AG10803 (cell line): ENCODE measurements at regions not wholly inside any gene's neighbourhood (a gene's known extent, or its start where the extent isn't known, plus 50 kb on each side); places are given as distances from the start of the nearest gene placed in this dataset.

Source experiments
- DNase-seq: peaks from one replicate; pipeline ENCODE4 v3.0.0; 2010; ENCODE audit warnings: low read depth
- H3K4me3 ChIP-seq: 2 replicates; pipeline ENCODE4 v1.5.1; 2011; ENCODE audit warnings: mild to moderate bottlenecking, low read length, control low read depth
- CTCF ChIP-seq: conservative IDR thresholded peaks from 2 replicates; pipeline ENCODE4 v1.5.1; 2011; ENCODE audit warnings: mild to moderate bottlenecking, low read length, control low read depth, inconsistent platforms

- DNase-seq, result no peak
- no peak for TF ChIP-seq CTCF
- no peak overlapping the region for H3K4me3 ChIP-seq
Observed at GRCh38 chr19:33956941-33957340, 160.3 kb downstream of the KCTD15 start.

- no peak for TF ChIP-seq CTCF
- no peak for DNase-seq
- H3K4me3 ChIP-seq, result no peak overlapping the region
Observed at GRCh38 chr19:33957804-33958203, 161.1 kb downstream of the KCTD15 start.

- TF ChIP-seq CTCF, result no peak
- no peak overlapping the region for H3K4me3 ChIP-seq
- DNase-seq, result no peak
Observed at GRCh38 chr19:33960566-33960965, 163.9 kb downstream of the KCTD15 start.

GRCh38 chr19:33962161-33962560 is 165.5 kb downstream of the KCTD15 start:
- TF ChIP-seq CTCF, result no peak
- H3K4me3 ChIP-seq, result no peak overlapping the region
- DNase-seq, result no peak

GRCh38 chr19:33963514-33963913 is 166.8 kb downstream of the KCTD15 start:
- no peak for TF ChIP-seq CTCF
- H3K4me3 ChIP-seq, result no peak overlapping the region
- DNase-seq, result no peak

- DNase-seq, result no peak
- no peak for TF ChIP-seq CTCF
- H3K4me3 ChIP-seq, result no peak overlapping the region
Observed at GRCh38 chr19:33971073-33971472, 174.4 kb downstream of the KCTD15 start.

GRCh38 chr19:33977756-33978685 is 181.4 kb downstream of the KCTD15 start:
- no peak for TF ChIP-seq CTCF
- no peak for DNase-seq
- H3K4me3 ChIP-seq, result no peak overlapping the region
